Activated CD4-positive, alpha-beta T cell treated with anti-CD3 and anti-CD28 coated beads, Interleukin-2, amount 50 U/mL, for 24 hours (primary cell): ENCODE measurements at regions not wholly inside any gene's neighbourhood (a gene's known extent, or its start where the extent isn't known, plus 50 kb on each side); places are given as distances from the start of the nearest gene placed in this dataset.

Experiments used
- DNase-seq, 2 donors: peaks; one replicate each; pipeline ENCODE4 v3.0.0-alpha.2; 2020; ENCODE audit warnings: low read depth in 1 of 2, low spot score in 1 of 2

GRCh38 chr4:71275004-71275403 is 63.8 kb upstream of the SLC4A4 start:
- no peak for DNase-seq

- DNase-seq, result no peak
Observed at GRCh38 chr4:71275570-71275969, 63.2 kb upstream of the SLC4A4 start.

GRCh38 chr4:71277353-71277752 is 61.5 kb upstream of the SLC4A4 start:
- no peak for DNase-seq

GRCh38 chr4:71283642-71284257 is 55.1 kb upstream of the SLC4A4 start:
- DNase-seq, result no peak

GRCh38 chr4:71287305-71287704 is 51.5 kb upstream of the SLC4A4 start:
- no peak for DNase-seq

- DNase-seq, result no peak
Observed at GRCh38 chr4:71288875-71289274, 49.9 kb upstream of the SLC4A4 start.
